Motor neuron (in vitro differentiated cells): ENCODE measurements at regions not wholly inside any gene's neighbourhood (a gene's known extent, or its start where the extent isn't known, plus 50 kb on each side); places are given as distances from the start of the nearest gene placed in this dataset.
A peak's percentile ranks its signal among the peaks of the same experiment; 100 is the strongest.

Experiments used
- ATAC-seq, 8 experiments: fragments of 200-7000 bp; cut with Tn5 transposase; replicated peaks in 6 of 8; 2 replicates each; pipeline ENCODE4 v1.8.0; 2021; ENCODE audit warnings: mild to moderate bottlenecking in 8 of 8, moderate library complexity in 8 of 8
- H3K27ac ChIP-seq, 2 donors: fragments of 250-450 bp; sonication (Bioruptor Pico); 2 replicates each; pipeline ENCODE4 v1.9.0; 2021; ENCODE audit warnings: antibody characterized with exemption in 2 of 2, mild to moderate bottlenecking in 2 of 2, moderate library complexity in 1 of 2
- H3K4me1 ChIP-seq, 2 donors: fragments of 250-450 bp; sonication (Bioruptor Pico); replicated peaks in 1 of 2; 2 replicates each; pipeline ENCODE4 v1.6.1; 2021; ENCODE audit warnings: antibody characterized with exemption in 2 of 2, mild to moderate bottlenecking in 2 of 2, moderate library complexity in 1 of 2
- H3K4me3 ChIP-seq, 5 donors: fragments of 250-450 bp; sonication (Bioruptor Pico); 2 replicates each; pipeline ENCODE4 v1.9.0; 2021; ENCODE audit warnings: antibody characterized with exemption in 5 of 5, mild to moderate bottlenecking in 5 of 5, moderate library complexity in 4 of 5
- WGBS, 10 experiments: fragments of 450-650 bp; shearing (Covaris generic); methylation state at CpG; one replicate each; pipeline ENCODE4 v1.0.0; 2022; 5-methylcytosine and 5-hydroxymethylcytosine counted together
- in situ Hi-C, 9 experiments: fragments of 400-800 bp; cut with MboI; loops; one replicate each; pipeline ENCODE4 v1.15.0; 2021; ENCODE audit warnings: low sequenced_read_pairs in 9 of 9, low pct_unique_long_range_greater_than_20kb in 2 of 9; ENCODE audit not compliant: unreplicated experiment in 9 of 9

DNA sequence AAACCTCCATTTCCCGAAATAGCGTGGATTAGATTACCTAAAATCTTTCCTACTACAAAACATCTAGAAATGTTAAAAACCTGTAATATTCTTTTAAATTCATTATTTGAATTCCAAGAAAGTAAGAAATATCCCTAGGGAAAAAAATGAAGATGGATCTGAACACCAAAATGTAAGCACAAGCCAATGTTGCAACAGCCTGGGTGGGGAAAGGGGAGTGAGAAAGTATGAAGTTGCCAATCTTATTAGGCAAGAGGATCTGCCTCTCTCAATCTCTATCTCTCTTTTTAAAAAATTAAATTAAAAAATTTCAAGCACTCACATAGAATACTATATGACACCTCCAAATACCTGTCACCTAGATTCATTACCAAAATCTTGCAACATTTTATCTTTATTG is 74.9 kb upstream of the IRF2BP2 start:
- no peak for ATAC-seq
- 92 to 100% (median 100%) methylated on average over 2 of the region's 2 CpGs for WGBS, 10 experiments
- in situ Hi-C loops: no loop called here
- Histone ChIP-seq H3K27ac (no peak overlapping the region), H3K4me1 (no peaks in the 10 kb centered on the region), H3K4me3 (no peak overlapping the region)

GRCh38 chr1:234683861-234684632 is 74.1 kb upstream of the IRF2BP2 start:
- ATAC-seq: peak in 4 of 8 experiments; percentile 19 to 79 (median 46)
- no peak overlapping the region for H3K27ac ChIP-seq
- in situ Hi-C loops: no loop called here
- WGBS, 10 experiments: 50 to 87% (median 80%) methylated on average over 2 to 10 of the region's 10 CpGs; no CpG with 5 or more reads in 2 of the 10 experiments
- no peaks in the 10 kb centered on the region for H3K4me1 ChIP-seq
- no peak overlapping the region for H3K4me3 ChIP-seq

DNA sequence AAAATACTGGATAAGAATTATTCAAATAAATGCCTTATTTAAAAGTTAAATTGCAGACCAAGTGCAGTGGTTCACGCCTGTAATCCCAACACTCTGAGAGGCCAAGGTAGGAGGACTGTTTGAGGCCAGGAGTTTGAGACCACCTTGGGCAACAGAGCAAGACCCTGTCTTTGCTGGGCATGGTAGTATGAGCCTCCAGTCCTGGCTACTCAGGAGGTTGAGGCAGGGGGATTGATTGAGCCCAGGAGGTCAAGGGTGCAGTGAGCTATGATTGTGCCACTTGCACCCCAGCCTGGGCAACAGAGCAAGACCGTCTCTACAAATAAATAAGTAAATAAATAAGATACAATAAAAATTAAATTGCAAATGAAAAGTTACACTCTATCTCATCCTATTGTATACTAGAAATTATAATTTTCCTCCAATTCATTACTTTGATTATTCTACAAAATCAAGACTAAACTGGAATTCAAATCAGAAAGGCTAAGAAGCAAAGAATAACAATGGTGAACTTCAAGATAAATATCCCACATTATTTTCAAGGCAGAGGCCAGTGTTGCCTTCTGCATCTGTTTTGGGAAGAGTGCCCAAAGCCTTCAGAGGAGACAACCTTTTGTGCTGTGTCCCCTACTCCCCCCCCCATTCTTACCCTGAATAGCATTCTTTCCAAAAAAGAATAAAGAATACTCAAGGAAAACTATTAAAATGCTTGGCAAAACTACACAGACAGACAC is 73.3 kb upstream of the IRF2BP2 start:
- ATAC-seq: no peak
- H3K27ac ChIP-seq: no peak overlapping the region
- 50 to 100% (median 92%) methylated on average over 1 to 2 of the region's 2 CpGs; no CpG with 5 or more reads in 1 of the 10 experiments for WGBS, 10 experiments
- in situ Hi-C loops: no loop called here
- H3K4me1 ChIP-seq: no peaks in the 10 kb centered on the region
- H3K4me3 ChIP-seq: no peak overlapping the region

- in situ Hi-C loops: no loop called here
- Histone ChIP-seq H3K4me3 (no peak overlapping the region), H3K4me1 (no peaks in the 10 kb centered on the region), H3K27ac (no peak overlapping the region)
- no peak for ATAC-seq
- 50 to 100% (median 82%) methylated on average over 1 to 2 of the region's 2 CpGs for WGBS, 10 experiments
Observed at GRCh38 chr1:234681990-234682389, 72.0 kb upstream of the IRF2BP2 start.

- Histone ChIP-seq H3K4me1 (peaks cover 1 to 4% of the 10 kb centered on the region in 2 donors), H3K27ac (no peak overlapping the region), H3K4me3 (no peak overlapping the region)
- in situ Hi-C loops: no loop called here
- 40 to 92% (median 76%) methylated on average over 1 to 3 of the region's 3 CpGs; no CpG with 5 or more reads in 5 of the 10 experiments for WGBS, 10 experiments
- ATAC-seq: no peak
Observed at GRCh38 chr1:234681065-234681464, 71.1 kb upstream of the IRF2BP2 start.

DNA sequence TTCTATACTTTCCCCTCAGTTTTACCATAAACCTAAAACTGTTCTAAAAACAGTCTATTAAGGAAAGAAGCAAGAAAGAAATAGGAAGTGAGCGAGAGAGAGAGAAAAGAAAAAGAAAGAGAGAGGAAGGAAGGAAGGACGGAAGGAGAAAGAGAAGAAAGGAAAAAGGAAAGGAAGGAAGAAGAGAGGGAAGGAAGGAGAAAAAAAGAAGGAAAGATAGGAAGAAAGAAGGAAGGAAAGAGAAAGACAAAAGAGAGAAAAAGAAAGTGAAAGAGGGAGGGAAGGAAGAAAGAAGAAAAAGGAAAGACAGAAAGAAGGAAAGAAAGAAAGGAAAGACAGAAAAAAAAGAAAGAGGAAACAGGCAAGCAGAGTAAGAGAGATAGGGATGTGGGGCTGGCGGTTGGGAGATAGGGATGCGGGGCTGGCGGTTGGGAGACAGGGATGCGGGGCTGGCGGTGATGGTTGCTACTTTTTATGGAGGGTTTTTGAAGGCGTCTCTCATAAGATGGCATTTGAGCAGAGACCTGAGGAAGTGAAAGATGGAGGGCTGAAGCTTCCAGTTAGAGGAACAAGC is 70.4 kb upstream of the IRF2BP2 start:
- Histone ChIP-seq H3K27ac (no peak overlapping the region), H3K4me3 (no peak overlapping the region), H3K4me1 (peaks cover 8% of the 10 kb centered on the region in 2 donors)
- no peak for ATAC-seq
- 82 to 99% (median 94%) methylated on average over 3 to 8 of the region's 8 CpGs for WGBS, 10 experiments
- in situ Hi-C loops: no loop called here

- 0 to 25% (median 8%) methylated on average over 2 to 13 of the region's 13 CpGs; no CpG with 5 or more reads in 1 of the 10 experiments for WGBS, 10 experiments
- in situ Hi-C loops: no loop called here
- H3K4me1 ChIP-seq: peaks cover 8% of the 10 kb centered on the region in 2 donors
- peak overlapping the region; percentile 5 to 7 for H3K27ac ChIP-seq
- ATAC-seq: peak; percentile 99 to 100 (median 100)
- peak overlapping the region; percentile 6 to 23 (median 9) for H3K4me3 ChIP-seq
Observed at GRCh38 chr1:234676103-234676594, 66.2 kb upstream of the IRF2BP2 start.

DNA sequence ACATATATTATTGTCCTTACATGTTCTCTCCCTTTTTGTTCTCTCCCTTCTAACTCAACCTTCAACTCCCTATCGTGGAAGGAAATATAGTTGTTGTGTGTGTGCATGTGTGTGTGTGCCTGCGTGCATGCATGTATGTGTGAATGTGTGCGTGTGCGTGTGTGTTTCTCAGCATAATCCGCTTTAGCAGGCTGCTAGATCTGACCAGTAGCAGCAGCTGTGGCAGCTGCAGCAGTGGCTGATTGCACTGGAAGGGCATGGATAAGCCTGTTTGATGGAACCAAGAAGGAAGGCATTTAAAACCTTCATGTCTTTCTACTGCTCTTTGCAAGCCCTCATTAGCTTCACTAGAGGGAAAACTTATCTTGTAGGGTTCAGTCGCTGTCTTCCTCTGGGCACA is 65.6 kb upstream of the IRF2BP2 start:
- peak overlapping the region; percentile 5 to 7 for H3K27ac ChIP-seq
- H3K4me1 ChIP-seq: peaks cover 8% of the 10 kb centered on the region in 2 donors
- WGBS, 10 experiments: 85 to 100% (median 97%) methylated on average over 1 to 6 of the region's 6 CpGs; no CpG with 5 or more reads in 3 of the 10 experiments
- H3K4me3 ChIP-seq: no peak overlapping the region
- in situ Hi-C loops: no loop called here
- peak in 5 of 8 experiments; percentile 34 to 67 (median 51) for ATAC-seq

DNA sequence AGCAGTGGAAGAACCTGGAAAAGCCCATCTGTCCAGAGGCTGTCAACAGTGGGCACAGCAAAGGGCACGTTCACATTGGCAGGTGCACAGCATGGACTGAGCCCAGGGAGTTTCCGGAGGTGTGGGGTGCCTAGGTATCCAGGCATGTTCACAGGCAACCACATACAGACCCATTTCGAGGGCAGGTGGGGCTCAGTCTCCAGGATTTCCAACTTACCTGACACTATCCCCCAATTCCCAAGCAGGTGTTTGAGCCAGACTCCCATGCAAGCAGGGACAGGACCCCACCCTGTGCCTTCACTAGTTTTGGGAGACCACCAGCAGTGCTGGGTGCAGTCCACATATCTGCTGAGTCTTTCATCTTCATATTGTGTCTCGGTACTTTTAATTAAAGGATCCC is 65.0 kb upstream of the IRF2BP2 start:
- ATAC-seq: no peak
- Histone ChIP-seq H3K4me3 (no peak overlapping the region), H3K4me1 (peaks cover 8% of the 10 kb centered on the region in 2 donors), H3K27ac (no peak overlapping the region)
- in situ Hi-C loops: no loop called here
- WGBS, 10 experiments: 20 to 100% (median 90%) methylated on average over 1 to 4 of the region's 4 CpGs; no CpG with 5 or more reads in 3 of the 10 experiments

DNA sequence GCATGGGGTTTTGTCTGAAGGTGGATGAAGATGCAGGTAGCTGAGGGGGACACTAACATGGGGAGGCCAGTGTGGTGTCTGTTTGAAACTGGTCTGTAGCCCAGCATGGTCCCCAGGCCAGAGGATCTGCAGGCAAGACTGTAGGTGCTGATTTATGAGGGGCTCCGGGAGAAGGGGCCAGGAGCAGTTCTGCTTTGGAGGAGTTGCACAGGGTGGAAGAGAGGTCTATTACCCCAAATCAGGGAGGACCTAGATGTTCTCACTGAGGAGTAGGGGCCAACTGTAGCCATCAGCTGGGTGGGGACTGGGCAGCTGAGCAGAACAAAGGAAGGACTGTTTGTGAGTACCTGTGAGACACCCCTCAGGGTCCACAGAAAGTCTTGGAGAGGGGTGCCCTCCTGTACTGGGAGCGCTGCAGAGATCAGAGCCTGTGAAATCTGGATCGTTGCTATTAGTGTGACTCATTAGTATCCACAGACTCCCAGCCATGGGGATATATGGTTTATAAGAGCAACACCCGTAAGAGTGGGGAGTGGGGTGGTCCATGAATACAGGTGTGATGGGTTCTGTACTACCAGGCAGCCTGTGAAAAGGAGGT is 64.3 kb upstream of the IRF2BP2 start:
- no peak overlapping the region for H3K4me3 ChIP-seq
- in situ Hi-C loops: no loop called here
- no peak overlapping the region for H3K27ac ChIP-seq
- WGBS, 10 experiments: 30 to 100% (median 81%) methylated on average over 1 to 4 of the region's 4 CpGs; no CpG with 5 or more reads in 2 of the 10 experiments
- no peak for ATAC-seq
- peaks cover 8% of the 10 kb centered on the region in 2 donors for H3K4me1 ChIP-seq

GRCh38 chr1:234672349-234673135 is 62.6 kb upstream of the IRF2BP2 start:
- Histone ChIP-seq H3K4me3 (no peak overlapping the region), H3K4me1 (peaks cover 8% of the 10 kb centered on the region in 2 donors), H3K27ac (no peak overlapping the region)
- in situ Hi-C loops: no loop called here
- WGBS, 10 experiments: 80 to 100% (median 92%) methylated on average over 1 to 11 of the region's 12 CpGs; no CpG with 5 or more reads in 1 of the 10 experiments
- no peak for ATAC-seq

DNA sequence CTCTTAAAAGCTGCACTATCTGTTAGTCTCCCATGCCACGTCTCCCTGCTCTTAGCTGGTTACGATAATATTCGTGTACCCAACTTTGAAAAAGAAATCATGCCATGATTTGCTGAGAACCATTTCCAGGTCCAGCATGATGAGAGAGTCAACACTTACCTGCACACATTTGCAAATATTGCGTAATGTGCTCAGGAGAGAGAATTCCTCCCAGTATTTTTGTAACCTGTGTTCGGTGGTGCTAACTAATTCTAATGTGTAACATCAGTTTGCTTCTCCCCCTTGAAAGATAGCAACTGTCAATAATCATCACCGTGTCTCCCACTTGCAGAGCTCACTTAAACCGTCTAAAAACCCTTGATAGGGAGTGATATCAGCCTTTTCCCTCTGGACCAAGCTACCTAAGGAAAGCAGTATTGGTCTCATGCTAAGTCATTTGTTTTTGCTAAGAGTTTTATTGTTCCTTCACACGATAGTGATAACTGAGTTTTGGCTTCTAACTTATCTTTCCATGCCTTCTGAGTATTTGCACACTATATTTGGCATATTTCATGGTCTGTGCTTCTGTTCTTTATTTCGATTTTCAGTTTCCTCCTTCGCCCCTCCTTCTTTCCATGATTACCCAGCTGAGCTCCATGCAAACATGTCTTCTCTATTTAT is 61.1 kb upstream of the IRF2BP2 start:
- no peak for ATAC-seq
- no peak overlapping the region for H3K27ac ChIP-seq
- peaks cover 4 to 7% of the 10 kb centered on the region in 2 donors for H3K4me1 ChIP-seq
- in situ Hi-C loops: no loop called here
- H3K4me3 ChIP-seq: no peak overlapping the region
- 53 to 95% (median 80%) methylated on average over 4 to 10 of the region's 10 CpGs for WGBS, 10 experiments
